WTC11 (cell line): ENCODE measurements at regions not wholly inside any gene's neighbourhood (a gene's known extent, or its start where the extent isn't known, plus 50 kb on each side); places are given as distances from the start of the nearest gene placed in this dataset.

Experiments used
- ATAC-seq: fragments of 200-7000 bp; cut with Tn5 transposase; 2 replicates; pipeline ENCODE4 v1.10.0; 2021; ENCODE audit warnings: mild to moderate bottlenecking, moderate library complexity
- CTCF ChIA-PET: fragments of 300-600 bp; sonication (Branson Sonifier 250); formaldehyde crosslinking; loops from one replicate; lab custom pipeline; 2021; ENCODE audit warnings: antibody characterized with exemption; lab: Charles Lee
- POLR2A ChIA-PET: fragments of 350-600 bp; sonication (Branson Sonifier 250); formaldehyde crosslinking; loops from one replicate; lab custom pipeline; 2021; ENCODE audit warnings: antibody characterized with exemption; lab: Charles Lee
- DNase-seq: peaks from one replicate; pipeline ENCODE4 v3.0.0; 2021; ENCODE audit warnings: low spot score
- H3K27ac Mint-ChIP-seq: 2 replicates; pipeline ENCODE4 v1.8.0; 2021; ENCODE audit warnings: mixed read lengths
- H3K27me3 Mint-ChIP-seq: 2 replicates; pipeline ENCODE4 v1.8.0; 2021; ENCODE audit warnings: low read depth, mild to moderate bottlenecking, moderate library complexity, mixed read lengths
- H3K36me3 Mint-ChIP-seq: 2 replicates; pipeline ENCODE4 v1.8.0; 2021; ENCODE audit warnings: mixed read lengths
- H3K4me1 Mint-ChIP-seq: 2 replicates; pipeline ENCODE4 v1.8.0; 2022; ENCODE audit warnings: mixed read lengths
- H3K4me3 Mint-ChIP-seq: 2 replicates; pipeline ENCODE4 v1.8.0; 2021; ENCODE audit warnings: mild to moderate bottlenecking, moderate library complexity, mixed read lengths
- H3K9me3 Mint-ChIP-seq: 2 replicates; pipeline ENCODE4 v1.8.0; 2021; ENCODE audit warnings: mixed read lengths
- CREB1 ChIP-seq: sonication (generic); formaldehyde crosslinking; IDR thresholded peaks from 2 replicates; pipeline ENCODE4 v1.8.0; 2023; ENCODE audit warnings: mild to moderate bottlenecking, missing genetic modification reagents
- ETV6 ChIP-seq: sonication (generic); formaldehyde crosslinking; IDR thresholded peaks from 2 replicates; pipeline ENCODE4 v1.8.1; 2022; ENCODE audit warnings: mild to moderate bottlenecking, missing genetic modification reagents
- GTF2I ChIP-seq: fragments of 250-450 bp; sonication (Bioruptor Pico); conservative IDR thresholded peaks from 2 replicates; pipeline ENCODE4 v1.4.0; 2021; ENCODE audit warnings: mild to moderate bottlenecking
- HMGA2 ChIP-seq: fragments of 250-450 bp; sonication (Bioruptor Pico); IDR thresholded peaks from 2 replicates; pipeline ENCODE4 v1.4.0; 2021; ENCODE audit warnings: mild to moderate bottlenecking, moderate library complexity
- MXD4 ChIP-seq: fragments of 250-450 bp; sonication (Bioruptor Pico); IDR thresholded peaks from 2 replicates; pipeline ENCODE4 v1.8.0; 2021; ENCODE audit warnings: mild to moderate bottlenecking, moderate library complexity, borderline replicate concordance
- NFYB ChIP-seq: sonication (generic); formaldehyde crosslinking; conservative IDR thresholded peaks from 2 replicates; pipeline ENCODE4 v1.8.0; 2022; ENCODE audit warnings: low read depth, missing genetic modification reagents
- SMAD3 ChIP-seq: sonication (generic); formaldehyde crosslinking; IDR thresholded peaks from 2 replicates; pipeline ENCODE4 v1.8.0; 2022; ENCODE audit warnings: missing genetic modification reagents, mild to moderate bottlenecking, borderline replicate concordance
- SOX15 ChIP-seq: fragments of 250-450 bp; sonication (Bioruptor Pico); IDR thresholded peaks from 2 replicates; pipeline ENCODE4 v1.9.0; 2021; ENCODE audit warnings: mild to moderate bottlenecking
- TCF7 ChIP-seq: sonication (generic); formaldehyde crosslinking; IDR thresholded peaks from 2 replicates; pipeline ENCODE4 v1.8.0; 2022; ENCODE audit warnings: mild to moderate bottlenecking, low read depth, missing genetic modification reagents, moderate library complexity
- TP53 ChIP-seq: sonication (generic); formaldehyde crosslinking; IDR thresholded peaks from 2 replicates; pipeline ENCODE4 v1.8.1; 2023; ENCODE audit warnings: mild to moderate bottlenecking, missing genetic modification reagents
- ZNF219 ChIP-seq: sonication (generic); formaldehyde crosslinking; IDR thresholded peaks from 2 replicates; pipeline ENCODE4 v1.8.0; 2023; ENCODE audit warnings: missing genetic modification reagents, mild to moderate bottlenecking, borderline replicate concordance
- ZNF317 ChIP-seq: sonication (generic); formaldehyde crosslinking; IDR thresholded peaks from 2 replicates; pipeline ENCODE4 v1.8.1; 2023; ENCODE audit warnings: low read depth, mild to moderate bottlenecking, moderate library complexity, missing genetic modification reagents, borderline replicate concordance
- ZNF423 ChIP-seq: fragments of 250-450 bp; sonication (Bioruptor Pico); IDR thresholded peaks from 2 replicates; pipeline ENCODE4 v2.1.2; 2022; ENCODE audit warnings: mild to moderate bottlenecking, moderate library complexity
- TF ChIP-seq, protein P1 (sequence below): sonication (generic); formaldehyde crosslinking; IDR thresholded peaks from 2 replicates; pipeline ENCODE4 v1.8.0; 2023; ENCODE audit warnings: missing genetic modification reagents, mild to moderate bottlenecking, borderline replicate concordance
- TF ChIP-seq, protein P2 (sequence below): sonication (generic); formaldehyde crosslinking; IDR thresholded peaks from 2 replicates; pipeline ENCODE4 v1.8.1; 2022; ENCODE audit warnings: mild to moderate bottlenecking, moderate library complexity, missing genetic modification reagents
- TF ChIP-seq, protein P3 (sequence below): sonication (generic); formaldehyde crosslinking; IDR thresholded peaks from 2 replicates; pipeline ENCODE4 v1.8.1; 2023; ENCODE audit warnings: mild to moderate bottlenecking, missing genetic modification reagents, borderline replicate concordance
- TF ChIP-seq, protein P4 (sequence below): sonication (generic); formaldehyde crosslinking; IDR thresholded peaks from 2 replicates; pipeline ENCODE4 v1.8.1; 2022; ENCODE audit warnings: low read depth, missing genetic modification reagents, borderline replicate concordance
- TF ChIP-seq, protein P5 (sequence below): sonication (generic); formaldehyde crosslinking; IDR thresholded peaks from 2 replicates; pipeline ENCODE4 v1.8.1; 2023; ENCODE audit warnings: mild to moderate bottlenecking, missing genetic modification reagents, moderate library complexity

DNA sequence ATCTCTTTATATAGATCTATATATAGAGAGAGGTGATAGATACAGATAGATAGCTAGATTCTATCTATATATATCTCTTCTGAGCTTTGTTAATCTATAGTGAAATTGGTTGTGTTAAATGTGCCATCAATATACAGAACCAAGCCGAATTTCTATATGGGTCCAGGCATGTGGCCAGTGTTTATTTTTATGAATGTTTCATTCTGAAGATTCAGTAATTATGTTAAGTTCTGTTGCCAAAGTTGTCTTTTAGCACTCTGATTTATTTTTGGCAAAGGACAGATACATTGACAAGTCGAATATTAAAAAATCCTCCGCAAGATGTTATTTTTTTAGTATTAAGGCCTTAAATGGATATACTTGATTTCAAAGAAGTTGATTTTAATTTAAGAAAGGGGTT is 190.4 kb upstream of the HTR2A start:
- Mint-ChIP-seq H3K27ac (no peak overlapping the region), H3K27me3 (no peaks in the 10 kb centered on the region), H3K9me3 (peaks cover 19% of the 10 kb centered on the region)
- CTCF ChIA-PET, result no interaction called here
- no peak for DNase-seq
- TF ChIP-seq CREB1 (CRISPR knock-in tag), result no peak
- TF ChIP-seq, all 79 proteins: peak for 0
- H3K4me1 Mint-ChIP-seq, result no peaks in the 10 kb centered on the region
- ATAC-seq, result no peak
- peaks cover 3% of the 10 kb centered on the region; the same call in 1 of the 2 replicates for H3K36me3 Mint-ChIP-seq
- POLR2A ChIA-PET, result no interaction called here
- no peak overlapping the region for H3K4me3 Mint-ChIP-seq

DNA sequence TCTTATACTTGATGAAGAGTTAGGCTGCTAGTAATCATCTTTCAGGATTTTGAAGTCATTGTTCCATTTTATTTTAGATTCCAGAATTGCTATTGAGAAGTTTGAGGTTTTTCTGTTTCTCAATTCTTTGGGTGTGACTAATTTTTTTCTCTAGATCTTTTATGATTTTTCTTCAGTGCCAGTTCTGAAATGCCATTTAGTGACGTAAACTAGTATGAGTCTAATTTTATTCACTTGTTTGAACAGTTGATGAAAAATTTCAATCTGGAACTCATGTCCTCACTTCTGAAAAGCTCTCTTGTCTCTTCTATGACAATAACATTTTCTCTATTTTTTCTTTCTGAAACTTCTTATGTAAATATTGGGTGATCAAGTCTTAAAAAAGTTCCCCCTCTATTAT is 188.5 kb upstream of the HTR2A start:
- Mint-ChIP-seq H3K27me3 (no peaks in the 10 kb centered on the region), H3K9me3 (peaks cover 27% of the 10 kb centered on the region), H3K4me1 (no peaks in the 10 kb centered on the region), H3K4me3 (no peak overlapping the region), H3K36me3 (peaks cover 3% of the 10 kb centered on the region; the same call in 1 of the 2 replicates), H3K27ac (no peak overlapping the region)
- no peak for ATAC-seq
- CTCF ChIA-PET, result no interaction called here
- TF ChIP-seq ZNF219, result no peak
- TF ChIP-seq, protein P1, sequence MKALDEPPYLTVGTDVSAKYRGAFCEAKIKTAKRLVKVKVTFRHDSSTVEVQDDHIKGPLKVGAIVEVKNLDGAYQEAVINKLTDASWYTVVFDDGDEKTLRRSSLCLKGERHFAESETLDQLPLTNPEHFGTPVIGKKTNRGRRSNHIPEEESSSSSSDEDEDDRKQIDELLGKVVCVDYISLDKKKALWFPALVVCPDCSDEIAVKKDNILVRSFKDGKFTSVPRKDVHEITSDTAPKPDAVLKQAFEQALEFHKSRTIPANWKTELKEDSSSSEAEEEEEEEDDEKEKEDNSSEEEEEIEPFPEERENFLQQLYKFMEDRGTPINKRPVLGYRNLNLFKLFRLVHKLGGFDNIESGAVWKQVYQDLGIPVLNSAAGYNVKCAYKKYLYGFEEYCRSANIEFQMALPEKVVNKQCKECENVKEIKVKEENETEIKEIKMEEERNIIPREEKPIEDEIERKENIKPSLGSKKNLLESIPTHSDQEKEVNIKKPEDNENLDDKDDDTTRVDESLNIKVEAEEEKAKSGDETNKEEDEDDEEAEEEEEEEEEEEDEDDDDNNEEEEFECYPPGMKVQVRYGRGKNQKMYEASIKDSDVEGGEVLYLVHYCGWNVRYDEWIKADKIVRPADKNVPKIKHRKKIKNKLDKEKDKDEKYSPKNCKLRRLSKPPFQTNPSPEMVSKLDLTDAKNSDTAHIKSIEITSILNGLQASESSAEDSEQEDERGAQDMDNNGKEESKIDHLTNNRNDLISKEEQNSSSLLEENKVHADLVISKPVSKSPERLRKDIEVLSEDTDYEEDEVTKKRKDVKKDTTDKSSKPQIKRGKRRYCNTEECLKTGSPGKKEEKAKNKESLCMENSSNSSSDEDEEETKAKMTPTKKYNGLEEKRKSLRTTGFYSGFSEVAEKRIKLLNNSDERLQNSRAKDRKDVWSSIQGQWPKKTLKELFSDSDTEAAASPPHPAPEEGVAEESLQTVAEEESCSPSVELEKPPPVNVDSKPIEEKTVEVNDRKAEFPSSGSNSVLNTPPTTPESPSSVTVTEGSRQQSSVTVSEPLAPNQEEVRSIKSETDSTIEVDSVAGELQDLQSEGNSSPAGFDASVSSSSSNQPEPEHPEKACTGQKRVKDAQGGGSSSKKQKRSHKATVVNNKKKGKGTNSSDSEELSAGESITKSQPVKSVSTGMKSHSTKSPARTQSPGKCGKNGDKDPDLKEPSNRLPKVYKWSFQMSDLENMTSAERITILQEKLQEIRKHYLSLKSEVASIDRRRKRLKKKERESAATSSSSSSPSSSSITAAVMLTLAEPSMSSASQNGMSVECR (CRISPR knock-in tag), result no peak
- no peak for TF ChIP-seq MXD4 (CRISPR knock-in tag)
- no peak for TF ChIP-seq ETV6
- no peak for TF ChIP-seq TP53 (CRISPR knock-in tag)
- no peak for TF ChIP-seq HMGA2 (CRISPR knock-in tag)
- TF ChIP-seq, protein P2, sequence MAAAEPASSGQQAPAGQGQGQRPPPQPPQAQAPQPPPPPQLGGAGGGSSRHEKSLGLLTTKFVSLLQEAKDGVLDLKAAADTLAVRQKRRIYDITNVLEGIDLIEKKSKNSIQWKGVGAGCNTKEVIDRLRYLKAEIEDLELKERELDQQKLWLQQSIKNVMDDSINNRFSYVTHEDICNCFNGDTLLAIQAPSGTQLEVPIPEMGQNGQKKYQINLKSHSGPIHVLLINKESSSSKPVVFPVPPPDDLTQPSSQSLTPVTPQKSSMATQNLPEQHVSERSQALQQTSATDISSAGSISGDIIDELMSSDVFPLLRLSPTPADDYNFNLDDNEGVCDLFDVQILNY (CRISPR knock-in tag), result no peak
- TF ChIP-seq ZNF423 (CRISPR knock-in tag), result no peak
- TF ChIP-seq, protein P3, sequence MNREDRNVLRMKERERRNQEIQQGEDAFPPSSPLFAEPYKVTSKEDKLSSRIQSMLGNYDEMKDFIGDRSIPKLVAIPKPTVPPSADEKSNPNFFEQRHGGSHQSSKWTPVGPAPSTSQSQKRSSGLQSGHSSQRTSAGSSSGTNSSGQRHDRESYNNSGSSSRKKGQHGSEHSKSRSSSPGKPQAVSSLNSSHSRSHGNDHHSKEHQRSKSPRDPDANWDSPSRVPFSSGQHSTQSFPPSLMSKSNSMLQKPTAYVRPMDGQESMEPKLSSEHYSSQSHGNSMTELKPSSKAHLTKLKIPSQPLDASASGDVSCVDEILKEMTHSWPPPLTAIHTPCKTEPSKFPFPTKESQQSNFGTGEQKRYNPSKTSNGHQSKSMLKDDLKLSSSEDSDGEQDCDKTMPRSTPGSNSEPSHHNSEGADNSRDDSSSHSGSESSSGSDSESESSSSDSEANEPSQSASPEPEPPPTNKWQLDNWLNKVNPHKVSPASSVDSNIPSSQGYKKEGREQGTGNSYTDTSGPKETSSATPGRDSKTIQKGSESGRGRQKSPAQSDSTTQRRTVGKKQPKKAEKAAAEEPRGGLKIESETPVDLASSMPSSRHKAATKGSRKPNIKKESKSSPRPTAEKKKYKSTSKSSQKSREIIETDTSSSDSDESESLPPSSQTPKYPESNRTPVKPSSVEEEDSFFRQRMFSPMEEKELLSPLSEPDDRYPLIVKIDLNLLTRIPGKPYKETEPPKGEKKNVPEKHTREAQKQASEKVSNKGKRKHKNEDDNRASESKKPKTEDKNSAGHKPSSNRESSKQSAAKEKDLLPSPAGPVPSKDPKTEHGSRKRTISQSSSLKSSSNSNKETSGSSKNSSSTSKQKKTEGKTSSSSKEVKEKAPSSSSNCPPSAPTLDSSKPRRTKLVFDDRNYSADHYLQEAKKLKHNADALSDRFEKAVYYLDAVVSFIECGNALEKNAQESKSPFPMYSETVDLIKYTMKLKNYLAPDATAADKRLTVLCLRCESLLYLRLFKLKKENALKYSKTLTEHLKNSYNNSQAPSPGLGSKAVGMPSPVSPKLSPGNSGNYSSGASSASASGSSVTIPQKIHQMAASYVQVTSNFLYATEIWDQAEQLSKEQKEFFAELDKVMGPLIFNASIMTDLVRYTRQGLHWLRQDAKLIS (CRISPR knock-in tag), result no peak
- TF ChIP-seq, protein P4, sequence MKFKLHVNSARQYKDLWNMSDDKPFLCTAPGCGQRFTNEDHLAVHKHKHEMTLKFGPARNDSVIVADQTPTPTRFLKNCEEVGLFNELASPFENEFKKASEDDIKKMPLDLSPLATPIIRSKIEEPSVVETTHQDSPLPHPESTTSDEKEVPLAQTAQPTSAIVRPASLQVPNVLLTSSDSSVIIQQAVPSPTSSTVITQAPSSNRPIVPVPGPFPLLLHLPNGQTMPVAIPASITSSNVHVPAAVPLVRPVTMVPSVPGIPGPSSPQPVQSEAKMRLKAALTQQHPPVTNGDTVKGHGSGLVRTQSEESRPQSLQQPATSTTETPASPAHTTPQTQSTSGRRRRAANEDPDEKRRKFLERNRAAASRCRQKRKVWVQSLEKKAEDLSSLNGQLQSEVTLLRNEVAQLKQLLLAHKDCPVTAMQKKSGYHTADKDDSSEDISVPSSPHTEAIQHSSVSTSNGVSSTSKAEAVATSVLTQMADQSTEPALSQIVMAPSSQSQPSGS, result no peak
- TF ChIP-seq NFYB, result no peak
- no peak for TF ChIP-seq ZNF317 (CRISPR knock-in tag)
- TF ChIP-seq SMAD3 (CRISPR knock-in tag), result no peak
- TF ChIP-seq TCF7 (CRISPR knock-in tag), result no peak
- TF ChIP-seq GTF2I, result no peak
- TF ChIP-seq, protein P5, sequence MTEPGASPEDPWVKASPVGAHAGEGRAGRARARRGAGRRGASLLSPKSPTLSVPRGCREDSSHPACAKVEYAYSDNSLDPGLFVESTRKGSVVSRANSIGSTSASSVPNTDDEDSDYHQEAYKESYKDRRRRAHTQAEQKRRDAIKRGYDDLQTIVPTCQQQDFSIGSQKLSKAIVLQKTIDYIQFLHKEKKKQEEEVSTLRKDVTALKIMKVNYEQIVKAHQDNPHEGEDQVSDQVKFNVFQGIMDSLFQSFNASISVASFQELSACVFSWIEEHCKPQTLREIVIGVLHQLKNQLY (CRISPR knock-in tag), result no peak
- TF ChIP-seq SOX15 (CRISPR knock-in tag), result no peak
- POLR2A ChIA-PET, result no interaction called here
- no peak for DNase-seq
